Erythroblast (primary cell): ENCODE measurements at regions not wholly inside any gene's neighbourhood (a gene's known extent, or its start where the extent isn't known, plus 50 kb on each side); places are given as distances from the start of the nearest gene placed in this dataset.
"Not testable (repeated sequence)": the region's sequence is repeated elsewhere in the genome, so short reads cannot be mapped to it uniquely, and the experiment has no call there.

ENCODE experiments used
- DNase-seq, 2 experiments: peaks; one replicate each; lab custom pipeline; 2025; lab: John Stamatoyannopoulos, UW
- GATA1 ChIP-seq: IDR thresholded peaks from 2 replicates; pipeline ENCODE4 v1.6.1; 2011; ENCODE audit warnings: low read depth, mild to moderate bottlenecking, control low read depth, low read length, moderate library complexity
- POLR2A ChIP-seq: IDR thresholded peaks from 2 replicates; pipeline ENCODE4 v1.6.1; 2011; ENCODE audit warnings: mild to moderate bottlenecking, low read length

DNA sequence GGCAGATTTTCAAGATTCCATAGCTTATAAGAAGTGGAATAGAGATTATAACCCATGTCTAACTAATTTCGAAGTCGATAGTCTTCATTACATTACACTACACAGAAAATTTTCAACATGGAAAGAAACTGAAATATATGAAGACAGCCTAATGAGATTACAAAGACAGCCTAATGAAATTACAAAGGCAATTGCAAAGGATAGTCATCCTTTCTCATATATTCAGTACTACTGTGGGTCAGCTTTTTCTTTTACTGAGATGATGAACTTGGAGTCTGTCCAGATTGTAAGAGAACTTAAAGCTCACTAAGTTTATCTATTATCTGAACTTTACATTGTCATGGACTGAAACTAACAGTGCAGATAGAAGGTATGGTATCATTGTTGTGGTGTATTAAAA is 304.4 kb upstream of the MBL2 start:
- no peak for TF ChIP-seq GATA1
- TF ChIP-seq POLR2A = no peak
- no peak for DNase-seq

DNA sequence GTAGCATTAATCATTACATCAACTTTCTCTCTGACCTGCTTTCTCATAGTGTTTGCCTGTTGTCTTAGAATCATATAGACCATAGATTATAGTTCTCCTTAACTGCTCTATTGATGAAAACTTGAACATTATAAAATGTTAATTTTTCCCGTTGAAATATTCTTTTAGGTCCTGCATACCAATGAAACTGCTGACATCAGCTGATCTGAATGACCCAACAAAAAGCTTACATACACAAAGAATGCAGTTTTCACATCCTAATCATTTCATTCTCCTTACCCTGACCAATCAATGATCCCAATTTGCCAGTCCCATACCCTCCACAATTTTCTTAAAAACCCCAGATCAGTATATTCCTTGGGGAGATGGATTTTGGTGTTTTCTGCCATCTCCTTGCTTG is 302.9 kb upstream of the MBL2 start:
- TF ChIP-seq GATA1 (no peak), POLR2A (no peak)
- DNase-seq = no peak

DNA sequence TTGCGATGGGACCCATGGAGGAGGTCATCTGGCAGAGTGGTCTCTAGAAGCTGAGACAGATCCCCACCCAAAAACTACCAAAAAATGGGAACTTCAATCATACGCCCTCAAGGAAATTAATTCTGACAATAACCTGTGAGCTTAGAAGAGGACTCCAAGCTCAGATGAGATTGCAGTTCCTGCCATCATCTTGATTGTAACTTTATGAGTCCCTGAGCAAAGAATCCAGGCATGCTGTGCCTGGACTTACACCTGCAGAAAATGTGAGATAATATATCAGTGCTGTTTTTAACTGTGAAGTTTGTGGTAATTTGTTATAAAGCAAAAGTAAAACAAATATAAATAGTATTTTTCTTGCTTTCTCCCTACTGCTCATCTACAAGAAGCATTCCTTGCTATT is 299.6 kb upstream of the MBL2 start:
- DNase-seq = no peak
- TF ChIP-seq GATA1 (no peak), POLR2A (no peak)

DNA sequence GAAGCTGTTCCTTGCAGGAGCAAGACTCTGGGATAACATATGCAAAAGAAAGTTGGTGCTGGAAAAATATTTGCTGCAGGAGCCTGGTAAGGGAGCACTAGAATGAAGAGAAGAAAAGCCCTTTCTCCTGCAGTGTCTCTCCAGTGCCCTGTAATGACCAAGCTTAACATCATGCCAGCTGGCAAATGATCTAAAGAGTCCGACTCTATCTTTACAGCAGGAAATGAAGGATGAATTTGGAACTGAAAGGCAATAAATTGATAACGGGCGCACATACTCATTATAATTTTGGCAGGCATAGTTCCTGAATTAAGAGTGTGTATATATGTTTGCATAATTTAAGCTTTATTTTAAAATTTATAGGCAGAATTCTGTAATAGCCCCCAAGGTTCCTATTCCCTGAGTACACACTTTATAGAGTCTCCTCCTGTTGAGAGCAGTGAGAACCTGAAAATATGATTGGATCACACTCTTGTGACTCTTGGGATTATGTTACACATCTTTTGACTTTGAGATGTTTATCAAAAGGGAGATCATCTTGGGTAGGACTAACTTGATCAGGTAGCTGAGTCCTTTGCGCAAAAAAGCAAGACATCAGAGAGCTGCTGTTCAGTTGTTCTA is 299.0 kb upstream of the MBL2 start:
- no peak for DNase-seq
- no peak for TF ChIP-seq POLR2A
- TF ChIP-seq GATA1 = no peak

DNA sequence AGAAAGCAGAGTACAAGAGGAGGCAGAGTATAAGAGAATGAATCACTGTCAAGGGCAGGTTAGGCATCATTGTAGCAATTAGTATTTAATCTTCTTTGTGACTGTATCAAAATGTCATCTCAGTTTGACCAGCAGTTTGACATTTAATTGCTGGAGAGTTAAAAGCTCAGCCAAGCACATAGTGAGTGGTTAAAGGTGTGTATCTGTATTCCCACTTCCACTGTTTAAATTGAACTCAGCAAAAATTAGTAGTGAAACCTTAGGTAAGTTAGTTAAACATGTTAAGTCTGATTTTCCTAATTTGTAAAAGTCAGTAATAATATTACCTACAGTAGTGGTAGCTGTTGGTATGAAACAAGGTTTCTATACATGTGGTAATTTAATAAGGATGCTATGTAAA is 296.4 kb upstream of the MBL2 start:
- no peak for DNase-seq
- TF ChIP-seq GATA1 (no peak), POLR2A (no peak)

DNA sequence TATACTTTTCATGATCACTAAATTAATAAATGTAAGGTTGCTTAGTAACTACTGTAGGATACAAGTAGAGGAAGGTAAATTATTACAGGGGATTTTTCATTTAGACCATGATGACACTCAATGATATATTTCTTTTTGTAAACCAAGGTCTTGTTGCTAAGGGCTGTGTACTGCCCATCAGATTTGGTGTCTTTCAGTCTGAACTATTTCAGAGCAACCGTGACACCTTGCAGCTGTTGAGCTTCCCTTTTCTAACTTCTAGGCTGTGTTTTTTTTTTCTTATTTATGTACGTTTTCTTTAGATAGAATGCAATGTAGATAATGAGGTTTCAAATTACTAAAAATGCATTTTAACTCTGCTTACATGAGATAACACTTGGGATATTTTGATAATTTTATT is 292.0 kb upstream of the MBL2 start:
- no peak for DNase-seq
- TF ChIP-seq GATA1 (no peak), POLR2A (no peak)

DNA sequence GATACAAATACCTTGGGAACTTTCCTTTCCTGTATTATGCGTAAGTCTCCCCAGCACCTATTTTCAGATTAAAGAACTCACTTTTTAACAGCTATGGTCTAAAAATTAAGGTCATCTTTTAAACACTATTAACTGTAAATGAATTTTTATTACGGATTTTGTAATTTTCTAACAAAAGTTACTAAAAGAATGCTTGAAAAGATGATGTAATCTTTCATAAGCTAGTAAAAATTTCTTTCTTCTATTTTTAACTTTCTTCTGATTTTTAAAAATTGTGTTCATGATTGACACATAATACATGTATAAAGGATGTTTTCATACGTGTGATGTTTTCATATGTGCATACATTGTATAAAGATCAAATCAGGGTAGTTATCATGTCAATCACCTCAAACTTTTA is 291.2 kb upstream of the MBL2 start:
- TF ChIP-seq POLR2A (no peak), GATA1 (no peak)
- DNase-seq = no peak

DNA sequence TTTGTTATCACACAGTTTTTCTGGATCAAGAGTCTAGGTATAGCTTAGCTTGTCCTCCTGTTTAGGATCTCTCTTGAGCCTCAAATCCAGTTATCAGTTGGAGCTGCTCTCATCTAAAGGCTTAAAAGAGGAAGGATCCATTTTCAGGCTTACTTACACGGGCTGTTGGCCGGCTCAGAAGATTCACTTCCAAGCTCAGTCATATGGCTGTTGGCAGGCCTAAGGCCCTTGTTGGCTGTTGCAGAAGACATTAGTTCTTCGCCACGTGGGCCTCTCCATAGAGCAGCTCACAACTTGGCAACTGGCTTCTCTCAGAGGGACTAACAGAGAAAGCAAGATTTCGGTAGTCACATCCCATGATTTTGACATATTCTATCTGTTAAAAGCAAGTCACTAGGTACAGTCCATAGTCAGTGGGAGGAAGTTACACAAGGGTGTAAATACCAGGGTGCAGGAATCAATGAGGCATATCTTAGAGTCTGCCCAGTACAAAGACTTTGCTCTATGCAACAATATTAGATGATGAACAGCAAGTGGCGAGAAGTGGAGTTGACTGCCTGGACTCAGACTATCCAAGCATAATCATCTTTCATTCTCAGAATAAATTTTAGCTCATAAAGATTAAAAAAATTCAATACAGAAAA is 280.1 kb upstream of the MBL2 start:
- DNase-seq = no peak
- TF ChIP-seq POLR2A (no peak), GATA1 (no peak)

DNA sequence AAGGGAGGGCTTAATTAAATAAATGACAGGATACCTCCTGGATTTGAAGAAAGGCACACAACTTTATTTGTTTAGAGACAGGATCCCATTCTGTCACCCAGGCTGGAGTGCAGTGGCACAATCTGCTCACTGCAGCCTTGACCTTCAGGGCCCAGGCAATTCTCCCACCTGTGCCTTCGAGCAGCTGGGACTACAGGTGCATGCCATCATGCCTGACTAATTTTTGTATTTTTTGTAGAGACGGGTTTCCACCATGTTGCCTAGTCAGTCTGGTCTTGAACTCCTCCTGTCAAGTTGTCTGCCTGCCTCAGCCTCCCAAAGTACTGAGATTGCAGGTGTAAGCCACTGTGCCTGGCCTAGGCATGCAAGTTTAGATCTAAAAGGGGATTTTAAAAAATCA is 272.7 kb upstream of the MBL2 start:
- no peak for DNase-seq
- TF ChIP-seq POLR2A (no peak), GATA1 (no peak)

DNA sequence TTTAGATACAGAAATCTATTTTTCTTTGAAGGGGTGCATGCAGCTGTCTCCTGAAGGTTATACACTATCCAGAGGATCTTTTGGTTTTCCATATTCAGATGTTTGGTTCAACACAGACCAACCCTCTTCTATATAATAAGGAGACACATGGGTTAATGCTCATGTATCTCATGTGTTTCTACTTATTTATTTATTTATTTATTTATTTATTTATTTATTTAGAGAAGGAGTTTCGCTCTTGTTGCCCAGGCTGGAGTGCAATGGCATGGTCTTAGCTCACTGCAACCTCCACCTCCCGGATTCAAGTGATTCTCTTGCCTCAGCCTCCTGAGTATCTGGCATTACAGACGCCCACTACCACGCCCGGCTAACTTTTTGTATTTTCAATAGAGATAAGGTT is 263.2 kb upstream of the MBL2 start:
- not testable (repeated sequence) for DNase-seq

DNA sequence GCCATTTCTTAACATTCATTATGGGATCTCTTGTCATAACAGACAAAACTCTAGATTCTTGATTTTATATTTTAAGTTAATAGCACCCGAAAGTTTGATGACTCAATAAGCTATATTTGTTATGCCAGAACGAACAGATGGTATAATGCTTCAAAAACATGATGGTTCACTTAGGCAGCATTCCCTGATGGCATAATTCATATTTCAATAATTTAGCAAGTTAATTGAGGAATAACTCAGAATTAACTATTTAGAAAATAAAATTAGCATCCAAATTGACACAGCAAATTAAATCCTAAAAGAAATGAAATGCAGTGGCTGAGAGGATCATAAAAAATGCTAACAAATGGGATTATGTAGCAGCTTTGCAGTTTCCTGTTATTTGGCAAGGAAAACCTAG is 260.8 kb upstream of the MBL2 start:
- no peak for TF ChIP-seq GATA1
- no peak for TF ChIP-seq POLR2A
- no peak for DNase-seq

DNA sequence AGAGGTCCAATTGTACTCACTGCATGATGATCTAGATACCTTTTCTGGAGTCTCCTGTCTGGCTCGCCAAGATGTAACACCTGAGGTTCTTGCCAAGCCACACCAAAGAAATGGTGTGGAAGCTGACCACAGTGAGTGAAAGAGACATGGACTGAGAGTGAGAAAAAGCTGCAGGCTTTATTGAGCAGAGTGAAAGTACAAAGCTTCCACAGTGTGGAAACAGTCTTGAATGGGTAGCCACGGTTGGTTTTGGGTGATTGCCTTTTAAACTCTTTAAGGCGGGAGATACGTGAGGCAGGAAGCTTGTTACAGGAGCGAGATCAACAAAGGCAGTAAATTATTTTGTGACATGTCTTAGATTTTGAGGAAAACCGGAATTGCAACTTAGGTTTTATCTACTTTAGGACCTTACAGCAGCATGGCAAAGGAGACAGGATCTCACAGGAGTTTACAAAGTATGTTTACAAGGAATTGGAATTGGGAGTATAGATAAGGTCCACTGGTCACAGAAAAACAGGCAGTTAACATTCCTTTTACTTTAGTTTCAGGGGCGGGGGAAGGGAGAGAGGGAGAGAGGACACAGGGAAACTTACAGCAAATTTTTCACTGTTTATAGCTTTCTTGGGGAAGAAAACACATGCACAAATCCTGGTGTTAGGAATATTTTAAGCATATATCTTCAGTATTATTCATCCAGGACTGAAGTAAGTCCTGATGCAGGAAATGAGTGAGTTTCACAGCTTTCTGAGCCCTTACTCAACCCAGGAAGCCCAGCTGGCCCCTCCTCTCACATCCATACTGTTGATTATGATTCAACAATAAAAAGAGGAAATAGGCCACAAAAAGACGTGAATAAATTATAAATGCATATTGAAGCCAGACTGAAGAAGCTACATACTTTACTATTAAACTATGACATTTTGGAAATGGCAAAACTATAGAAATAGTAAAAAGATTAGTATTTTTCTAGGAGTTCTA is 257.6 kb upstream of the MBL2 start:
- DNase-seq = not testable (repeated sequence)

DNA sequence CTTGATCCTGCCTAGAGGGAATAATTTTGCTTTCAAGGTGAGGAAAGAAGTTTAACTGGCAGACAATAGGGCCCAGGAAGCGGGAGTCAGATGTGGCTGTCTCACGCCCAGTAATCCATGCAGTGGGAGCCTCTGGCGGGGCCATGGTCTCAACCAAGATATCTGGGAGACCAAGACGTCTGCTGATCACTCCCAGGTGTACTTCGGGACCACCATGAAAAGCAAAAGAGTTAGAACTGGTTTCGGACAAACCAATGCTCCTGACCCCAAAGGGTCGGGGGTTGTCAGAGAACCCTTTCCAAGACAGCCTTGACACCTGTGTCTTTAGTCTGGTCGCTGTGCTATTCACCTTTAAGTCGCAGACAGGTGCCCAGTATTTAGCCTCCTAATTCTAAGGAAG is 256.9 kb upstream of the MBL2 start:
- TF ChIP-seq POLR2A = no peak
- TF ChIP-seq GATA1 = no peak
- DNase-seq = no peak

DNA sequence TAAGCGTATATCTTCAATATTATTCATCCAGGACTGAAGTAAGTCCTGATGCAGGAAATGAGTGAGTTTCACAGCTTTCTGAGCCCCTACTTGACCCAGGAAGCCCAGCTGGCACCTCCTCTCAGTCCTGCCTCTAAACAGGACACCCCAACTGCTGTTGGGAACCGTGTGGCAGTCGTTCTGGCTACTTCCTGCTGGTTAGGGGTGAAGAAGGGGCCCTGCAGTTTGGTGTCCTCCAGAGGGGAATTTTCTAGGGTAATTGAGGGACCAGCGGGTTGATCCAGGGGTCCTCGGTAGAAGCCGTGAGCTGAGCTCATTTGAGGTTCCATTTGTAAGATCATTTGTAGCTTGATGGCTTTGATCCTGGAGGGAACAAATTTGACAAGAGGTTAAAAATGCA is 253.2 kb upstream of the MBL2 start:
- DNase-seq = not testable (repeated sequence)

DNA sequence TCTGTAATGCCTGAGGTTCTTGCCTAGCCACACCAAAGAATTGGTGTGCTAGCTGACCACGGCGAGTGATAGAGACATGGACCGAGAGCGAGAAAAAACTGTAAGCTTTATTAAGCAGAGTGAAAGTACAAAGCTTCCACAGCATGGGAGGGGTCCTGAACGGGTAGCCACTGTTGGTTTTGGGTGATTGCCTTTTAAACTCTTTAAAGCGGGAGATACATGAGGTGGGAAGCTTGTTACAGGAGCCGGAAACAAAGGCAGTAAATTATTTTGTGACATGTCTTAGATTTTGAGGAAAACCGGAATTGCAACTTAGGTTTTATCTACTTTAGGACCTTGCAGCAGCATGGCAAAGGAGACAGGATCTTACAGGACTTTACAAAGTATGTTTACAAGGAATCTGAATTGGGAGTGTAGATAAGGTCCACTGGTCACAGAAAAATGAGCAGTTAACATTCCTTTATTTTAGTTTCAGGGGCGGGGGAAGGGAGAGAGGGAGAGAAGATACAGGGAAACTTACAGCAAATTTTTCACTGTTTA is 252.7 kb upstream of the MBL2 start:
- DNase-seq = no peak

More for the DNA sequence above, 252.7 kb upstream of the MBL2 start:
- no peak for TF ChIP-seq GATA1
- no peak for TF ChIP-seq POLR2A
